H9 (cell line): ENCODE measurements at regions not wholly inside any gene's neighbourhood (a gene's known extent, or its start where the extent isn't known, plus 50 kb on each side); places are given as distances from the start of the nearest gene placed in this dataset.

ENCODE experiments used
- DNase-seq: peaks from one replicate; pipeline ENCODE4 v3.0.0-alpha.2; 2017
- H2AFZ ChIP-seq: one replicate; pipeline ENCODE4 v1.6.1; 2013; ENCODE audit warnings: mild to moderate bottlenecking, low read length, control low read depth, moderate library complexity
- H2AK5ac ChIP-seq: 2 replicates; pipeline ENCODE4 v1.6.1; 2013; ENCODE audit warnings: low read length, control low read depth, mixed read lengths; ENCODE audit not compliant: insufficient read length
- H2BK120ac ChIP-seq: one replicate; pipeline ENCODE4 v1.6.1; 2013; ENCODE audit warnings: low read depth, mild to moderate bottlenecking, low read length, control low read depth, inconsistent platforms; ENCODE audit not compliant: poor library complexity, severe bottlenecking
- H2BK12ac ChIP-seq: 2 replicates; pipeline ENCODE4 v1.6.1; 2013; ENCODE audit warnings: low read length, control low read depth, mixed read lengths, low read depth; ENCODE audit not compliant: insufficient read length
- H2BK15ac ChIP-seq: 2 replicates; pipeline ENCODE4 v1.6.1; 2013; ENCODE audit warnings: low read depth, low read length, control low read depth
- H2BK20ac ChIP-seq: one replicate; pipeline ENCODE4 v1.6.1; 2013; ENCODE audit warnings: low read depth, mild to moderate bottlenecking, low read length, control low read depth, inconsistent platforms; ENCODE audit not compliant: poor library complexity, severe bottlenecking
- H2BK5ac ChIP-seq: 2 replicates; pipeline ENCODE4 v1.6.1; 2013; ENCODE audit warnings: low read length, control low read depth, mixed read lengths; ENCODE audit not compliant: insufficient read length
- H3K14ac ChIP-seq: 2 replicates; pipeline ENCODE4 v1.6.1; 2013; ENCODE audit warnings: low read length, control low read depth; ENCODE audit not compliant: insufficient read depth
- H3K18ac ChIP-seq: 2 replicates; pipeline ENCODE4 v1.6.1; 2013; ENCODE audit warnings: low read depth, mild to moderate bottlenecking, mixed read lengths, low read length, control low read depth; ENCODE audit not compliant: insufficient read length
- H3K23ac ChIP-seq: 2 replicates; pipeline ENCODE4 v1.6.1; 2013; ENCODE audit warnings: low read length, control low read depth, mixed read lengths, low read depth; ENCODE audit not compliant: insufficient read length
- H3K23me2 ChIP-seq: 2 replicates; pipeline ENCODE4 v1.6.1; 2013; ENCODE audit warnings: low read depth, mild to moderate bottlenecking, mixed read lengths, low read length, control low read depth; ENCODE audit not compliant: insufficient read length, poor library complexity, severe bottlenecking
- H3K27ac ChIP-seq: 2 replicates; pipeline ENCODE4 v1.5.1; 2013; ENCODE audit warnings: low read length, control low read depth, mixed read lengths, low read depth; ENCODE audit not compliant: insufficient read length
- H3K27me3 ChIP-seq: 2 replicates; pipeline ENCODE4 v1.6.1; 2013; ENCODE audit warnings: low read length, control low read depth, inconsistent platforms; ENCODE audit not compliant: insufficient read depth
- H3K4ac ChIP-seq: 2 replicates; pipeline ENCODE4 v1.6.1; 2013; ENCODE audit warnings: low read depth, mild to moderate bottlenecking, control low read depth, inconsistent platforms, low read length, moderate library complexity
- H3K4me1 ChIP-seq: 2 replicates; pipeline ENCODE4 v1.6.1; 2013; ENCODE audit warnings: low read length, control low read depth, inconsistent platforms; ENCODE audit not compliant: insufficient read depth
- H3K4me2 ChIP-seq: 2 replicates; pipeline ENCODE4 v1.6.1; 2013; ENCODE audit warnings: low read length, control low read depth, mixed read lengths; ENCODE audit not compliant: insufficient read length, insufficient read depth
- H3K56ac ChIP-seq: 2 replicates; pipeline ENCODE4 v1.6.1; 2013; ENCODE audit warnings: low read depth, mild to moderate bottlenecking, mixed read lengths, low read length, control low read depth; ENCODE audit not compliant: insufficient read length
- H3K79me1 ChIP-seq: 2 replicates; pipeline ENCODE4 v1.6.1; 2013; ENCODE audit warnings: low read depth, mild to moderate bottlenecking, moderate library complexity, low read length, control low read depth, inconsistent platforms; ENCODE audit not compliant: insufficient read depth, poor library complexity, severe bottlenecking
- H3K79me2 ChIP-seq: 2 replicates; pipeline ENCODE4 v1.6.1; 2013; ENCODE audit warnings: low read length, control low read depth, inconsistent platforms; ENCODE audit not compliant: insufficient read depth
- H3K9ac ChIP-seq: 2 replicates; pipeline ENCODE4 v1.6.1; 2013; ENCODE audit warnings: low read length, control low read depth, mixed read lengths; ENCODE audit not compliant: insufficient read length; ENCODE audit errors: extremely low read depth
- H3K9me3 ChIP-seq: one replicate; pipeline ENCODE4 v1.6.1; 2013; ENCODE audit warnings: low read depth, low read length, inconsistent platforms; ENCODE audit not compliant: control insufficient read depth
- H3T11ph ChIP-seq: one replicate; pipeline ENCODE4 v1.6.1; 2013; ENCODE audit warnings: mild to moderate bottlenecking, low read length, control low read depth, inconsistent platforms
- H4K20me1 ChIP-seq: one replicate; pipeline ENCODE4 v1.6.1; 2013; ENCODE audit not compliant: control insufficient read depth, insufficient read length, insufficient read depth
- H4K5ac ChIP-seq: 2 replicates; pipeline ENCODE4 v1.6.1; 2013; ENCODE audit warnings: low read depth, mild to moderate bottlenecking, mixed read lengths, low read length, control low read depth; ENCODE audit not compliant: insufficient read length
- H4K8ac ChIP-seq: replicated peaks from 2 replicates; pipeline ENCODE4 v1.6.1; 2013; ENCODE audit warnings: low read length, control low read depth, mixed read lengths, low read depth; ENCODE audit not compliant: insufficient read length
- H4K91ac ChIP-seq: 2 replicates; pipeline ENCODE4 v1.6.1; 2013; ENCODE audit warnings: low read depth, mild to moderate bottlenecking, moderate library complexity, mixed read lengths, low read length, control low read depth; ENCODE audit not compliant: insufficient read length
- H3K27ac Mint-ChIP-seq, 3 experiments: 2 replicates in 2 of 3; 3 replicates in 1 of 3; pipeline ENCODE4 v1.8.0; 2020 to 2021; ENCODE audit warnings: mixed read lengths in 3 of 3, mild to moderate bottlenecking in 1 of 3, moderate library complexity in 1 of 3
- H3K27me3 Mint-ChIP-seq: 2 replicates; pipeline ENCODE4 v1.8.0; 2021; ENCODE audit warnings: low read depth, mild to moderate bottlenecking, moderate library complexity, mixed read lengths
- H3K36me3 Mint-ChIP-seq, 3 experiments: 2 replicates in 2 of 3; 3 replicates in 1 of 3; pipeline ENCODE4 v1.8.0; 2020 to 2021; ENCODE audit warnings: low read depth in 3 of 3, mixed read lengths in 3 of 3; ENCODE audit not compliant: insufficient read depth in 1 of 3
- H3K4me1 Mint-ChIP-seq, 2 experiments: 2 replicates each; pipeline ENCODE4 v1.8.0; 2020; ENCODE audit warnings: mixed read lengths in 2 of 2
- H3K4me3 Mint-ChIP-seq, 2 experiments: 2 replicates in 1 of 2; 3 replicates in 1 of 2; pipeline ENCODE4 v1.8.0; 2020 to 2021; ENCODE audit warnings: mild to moderate bottlenecking in 2 of 2, mixed read lengths in 2 of 2, moderate library complexity in 1 of 2
- H3K9me3 Mint-ChIP-seq, 2 experiments: 2 replicates in 1 of 2; 3 replicates in 1 of 2; pipeline ENCODE4 v1.8.0; 2020; ENCODE audit warnings: mild to moderate bottlenecking in 2 of 2, mixed read lengths in 2 of 2, moderate library complexity in 1 of 2
- WGBS: extraction: QIAGEN DNeasy Blood & Tissue Kit; methylation state at CpG from one replicate; pipeline ENCODE4 v1.1.7; 2013; ENCODE audit warnings: missing lambda C conversion rate, low lambda C conversion rate, mixed read lengths; ENCODE audit not compliant: insufficient read length; ENCODE audit errors: extremely low coverage; 5-methylcytosine and 5-hydroxymethylcytosine counted together
- TF ChIP-seq, protein P1 (sequence below): fragments of 200-600 bp; sonication (generic); conservative IDR thresholded peaks from 3 replicates; pipeline ENCODE4 v1.8.0; 2021; ENCODE audit warnings: antibody characterized with exemption, mild to moderate bottlenecking

DNA sequence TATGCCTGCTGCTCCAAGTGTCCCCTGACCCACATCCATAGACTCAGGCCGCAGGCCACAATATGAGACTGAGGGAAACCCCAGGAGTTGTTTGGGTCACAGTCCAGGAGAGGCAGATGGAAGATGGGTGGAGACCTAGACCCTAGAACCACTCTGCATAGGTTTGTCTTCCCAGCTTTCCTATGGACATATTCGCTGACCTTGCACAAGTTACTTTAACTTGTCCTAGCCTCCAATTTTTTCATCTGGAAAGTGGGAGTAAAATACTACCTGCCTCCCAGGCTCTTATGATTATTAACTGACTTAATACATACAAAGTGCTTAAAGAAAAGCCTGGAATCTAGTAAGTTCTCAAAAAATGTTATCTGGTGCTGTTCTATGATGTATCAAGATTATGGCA lies 157.1 kb upstream of the IFNG-AS1 start:
- TF ChIP-seq, protein P1, sequence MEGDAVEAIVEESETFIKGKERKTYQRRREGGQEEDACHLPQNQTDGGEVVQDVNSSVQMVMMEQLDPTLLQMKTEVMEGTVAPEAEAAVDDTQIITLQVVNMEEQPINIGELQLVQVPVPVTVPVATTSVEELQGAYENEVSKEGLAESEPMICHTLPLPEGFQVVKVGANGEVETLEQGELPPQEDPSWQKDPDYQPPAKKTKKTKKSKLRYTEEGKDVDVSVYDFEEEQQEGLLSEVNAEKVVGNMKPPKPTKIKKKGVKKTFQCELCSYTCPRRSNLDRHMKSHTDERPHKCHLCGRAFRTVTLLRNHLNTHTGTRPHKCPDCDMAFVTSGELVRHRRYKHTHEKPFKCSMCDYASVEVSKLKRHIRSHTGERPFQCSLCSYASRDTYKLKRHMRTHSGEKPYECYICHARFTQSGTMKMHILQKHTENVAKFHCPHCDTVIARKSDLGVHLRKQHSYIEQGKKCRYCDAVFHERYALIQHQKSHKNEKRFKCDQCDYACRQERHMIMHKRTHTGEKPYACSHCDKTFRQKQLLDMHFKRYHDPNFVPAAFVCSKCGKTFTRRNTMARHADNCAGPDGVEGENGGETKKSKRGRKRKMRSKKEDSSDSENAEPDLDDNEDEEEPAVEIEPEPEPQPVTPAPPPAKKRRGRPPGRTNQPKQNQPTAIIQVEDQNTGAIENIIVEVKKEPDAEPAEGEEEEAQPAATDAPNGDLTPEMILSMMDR: no peak
- Histone ChIP-seq H2BK15ac (no peak overlapping the region), H3K4ac (no peak overlapping the region), H3T11ph (no peak overlapping the region), H3K18ac (no peak overlapping the region), H3K56ac (no peak overlapping the region), H2BK120ac (no peak overlapping the region), H4K5ac (no peak overlapping the region), H2BK5ac (no peak overlapping the region), H3K9ac (no peak overlapping the region), H3K14ac (no peak overlapping the region), H4K8ac (no peak overlapping the region), H3K4me2 (no peak overlapping the region), H2BK20ac (no peak overlapping the region), H3K23ac (no peak overlapping the region), H2AFZ (no peak overlapping the region), H3K79me2 (no peaks in the 10 kb centered on the region), H3K27me3 (no peaks in the 10 kb centered on the region), H4K20me1 (no peaks in the 10 kb centered on the region), H2BK12ac (no peak overlapping the region), H3K4me1 (no peaks in the 10 kb centered on the region), H3K9me3 (no peaks in the 10 kb centered on the region), H3K27ac (no peak overlapping the region), H3K23me2 (no peaks in the 10 kb centered on the region), H3K79me1 (no peaks in the 10 kb centered on the region), H2AK5ac (no peak overlapping the region), H4K91ac (no peak overlapping the region)
- Mint-ChIP-seq H3K27me3 (no peaks in the 10 kb centered on the region; the same call in 1 of the 2 replicates), H3K4me3 (no peak overlapping the region), H3K36me3 (no peaks in the 10 kb centered on the region), H3K9me3 (peaks cover 5 to 15% of the 10 kb centered on the region in 2 experiments; a peak in 3 of 5 replicates), H3K4me1 (peaks cover 3 to 6% of the 10 kb centered on the region in 2 experiments), H3K27ac (no peak overlapping the region)
- WGBS: no CpG with 5 or more reads among the region's 2 CpGs
- no peak for DNase-seq
